ENCODE measurements at regions not wholly inside any gene's neighbourhood (a gene's known extent, or its start where the extent isn't known, plus 50 kb on each side); places are given as distances from the start of the nearest gene placed in this dataset.

- no peak for DNase-seq
Observed at GRCh38 chr13:77986713-77987112, 68.1 kb upstream of the EDNRB start.

- DNase-seq, result no peak
Observed at GRCh38 chr13:77985866-77986636, 67.4 kb upstream of the EDNRB start.

- no peak for DNase-seq
Observed at GRCh38 chr13:77981281-77981881, 62.8 kb upstream of the EDNRB start.

GRCh38 chr13:77980592-77980991, 62.0 kb upstream of the EDNRB start:
- DNase-seq, result no peak

GRCh38 chr13:77979721-77980385, 61.2 kb upstream of the EDNRB start:
- no peak for DNase-seq

- DNase-seq, result no peak
Observed at GRCh38 chr13:77975358-77976042, 56.9 kb upstream of the EDNRB start.

GRCh38 chr13:77969299-77969698, 50.7 kb upstream of the EDNRB start:
- DNase-seq, result no peak
